GM18873 (cell line): ENCODE measurements at regions not wholly inside any gene's neighbourhood (a gene's known extent, or its start where the extent isn't known, plus 50 kb on each side); places are given as distances from the start of the nearest gene placed in this dataset.

Experiments
- ATAC-seq: cut with Tn5 transposase; IDR thresholded peaks from one replicate; pipeline ENCODE4 v1.9.1; 2021; ENCODE audit warnings: mild to moderate bottlenecking, moderate library complexity, moderate number of reproducible peaks; ENCODE audit not compliant: unreplicated experiment, low FRiP score

DNA sequence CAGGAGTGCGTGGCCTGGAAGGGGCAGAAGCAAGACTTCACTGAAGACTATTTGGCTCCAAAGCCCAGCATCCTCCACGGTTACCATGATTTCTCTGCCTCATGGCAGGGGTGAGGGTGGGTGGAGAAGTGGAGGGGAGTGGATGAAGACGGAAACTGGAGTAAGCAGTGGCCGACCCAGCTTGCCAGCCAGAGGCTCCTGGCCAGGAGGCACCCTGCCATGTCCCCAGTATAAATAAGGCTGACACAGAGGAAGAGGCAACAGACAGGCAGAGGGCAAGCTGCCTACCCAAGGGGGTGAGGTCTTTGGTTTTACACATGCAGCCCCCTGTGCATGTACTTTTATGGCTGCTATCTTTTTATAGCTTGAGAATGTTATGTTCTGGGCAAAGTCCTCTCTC, 102.6 kb upstream of the TBX20 start:
- ATAC-seq = no peak

GRCh38 chr7:35355911-35356310, 102.0 kb upstream of the TBX20 start:
- no peak for ATAC-seq

- ATAC-seq = no peak
These were observed 101.3 kb upstream of the TBX20 start for GRCh38 chr7:35355199-35355598.

DNA sequence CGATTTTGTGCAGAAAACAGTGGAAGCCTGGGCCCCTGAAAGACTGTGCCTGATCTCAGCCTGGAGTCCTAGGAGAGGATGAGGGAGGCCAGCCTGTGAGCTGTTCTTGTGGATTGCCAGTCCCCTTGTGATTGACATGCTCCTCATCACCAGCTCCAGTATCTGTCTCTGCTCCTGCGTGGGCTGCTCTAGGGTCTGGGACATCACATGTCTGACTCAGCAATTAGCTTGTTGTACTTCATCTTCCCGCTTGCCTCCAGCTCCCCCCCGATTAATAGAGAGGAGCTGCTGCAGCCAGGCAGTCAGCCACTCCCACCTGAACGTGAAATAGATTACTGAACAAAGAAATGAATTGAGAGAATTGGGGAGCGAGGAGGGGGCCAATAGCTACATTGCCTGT, 99.6 kb upstream of the TBX20 start:
- no peak for ATAC-seq

DNA sequence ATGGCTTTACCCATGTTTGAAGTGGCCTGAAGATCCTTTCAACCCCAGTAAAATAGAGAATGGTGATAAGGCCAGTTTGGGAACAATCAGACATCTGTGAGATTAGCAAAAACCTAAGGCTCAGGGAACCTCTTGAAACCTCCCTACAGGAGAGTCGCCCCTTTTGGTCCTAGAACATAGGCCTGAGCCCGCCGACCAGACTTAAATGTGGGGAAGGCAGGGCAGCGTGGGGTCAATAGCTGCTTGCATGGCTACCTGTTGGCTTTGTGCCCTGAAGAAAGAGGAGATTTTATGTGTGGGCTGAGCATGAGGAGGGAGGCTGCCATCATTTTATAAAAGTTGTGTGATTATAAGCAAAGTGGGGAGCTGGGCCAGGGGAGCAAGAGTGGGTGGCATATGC, 97.6 kb upstream of the TBX20 start:
- no peak for ATAC-seq

DNA sequence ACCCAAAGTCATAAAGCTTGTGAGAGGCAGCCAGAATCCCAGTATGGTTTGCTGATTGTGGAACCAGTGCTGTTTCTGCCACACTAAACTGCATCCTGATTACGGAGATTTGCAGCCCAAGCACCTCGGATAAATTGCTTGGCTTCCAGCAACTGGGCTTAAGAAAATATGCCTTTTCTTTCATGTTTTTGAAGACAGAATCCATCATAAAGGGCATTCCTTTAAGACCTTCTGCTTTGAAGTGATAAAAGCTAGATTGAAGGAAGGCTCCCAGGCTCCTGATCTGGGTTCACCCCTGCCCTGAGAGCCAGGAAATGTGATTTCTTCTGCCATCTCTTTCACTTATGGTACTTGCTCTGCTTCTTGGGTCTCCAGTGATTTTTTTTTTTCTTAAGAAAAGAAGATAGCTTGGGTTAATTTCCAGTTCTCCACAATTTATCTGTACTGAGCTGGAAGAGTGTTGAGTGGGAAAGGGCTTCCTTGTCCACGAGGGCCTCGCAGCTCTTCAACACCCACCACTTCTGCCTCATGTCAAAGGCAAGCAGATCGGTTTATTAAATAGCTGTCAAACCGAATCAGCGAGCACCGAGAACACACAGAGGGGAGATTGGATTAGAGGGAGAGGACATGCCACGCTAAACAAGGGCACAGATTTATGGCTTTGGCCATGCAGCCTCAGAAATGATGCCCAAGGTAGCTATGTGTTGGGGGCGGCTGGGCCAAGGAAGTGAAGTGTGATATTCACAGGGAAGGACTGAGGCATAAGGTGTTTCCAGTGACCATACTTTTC, 94.9 kb upstream of the TBX20 start:
- no peak for ATAC-seq

- ATAC-seq = no peak
These were observed 88.9 kb upstream of the TBX20 start for GRCh38 chr7:35342786-35343185.

- ATAC-seq = no peak
These were observed 85.9 kb upstream of the TBX20 start for GRCh38 chr7:35339811-35340210.

DNA sequence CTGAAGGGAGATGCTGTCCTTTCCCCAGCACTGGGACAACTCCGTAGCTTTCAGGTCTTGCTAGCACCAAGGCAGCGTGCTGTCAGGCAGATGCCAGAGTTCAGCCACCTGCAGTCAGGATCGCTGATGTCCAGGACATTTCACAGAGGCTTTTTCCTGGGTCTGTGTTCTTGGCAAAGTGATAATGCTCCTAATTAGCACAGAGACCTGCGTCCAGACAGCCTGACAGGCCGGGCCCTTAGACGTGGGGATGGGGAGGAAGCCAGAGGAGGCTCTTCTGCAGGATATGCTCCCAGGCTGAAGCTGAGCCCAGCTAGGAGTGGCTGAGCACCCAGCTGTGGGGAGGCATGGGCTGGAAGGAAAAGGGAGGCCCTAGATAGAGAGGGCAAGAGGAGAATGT, 82.5 kb upstream of the TBX20 start:
- ATAC-seq = no peak

GRCh38 chr7:35334506-35334905, 80.6 kb upstream of the TBX20 start:
- ATAC-seq = no peak

GRCh38 chr7:35333265-35333664, 79.4 kb upstream of the TBX20 start:
- no peak for ATAC-seq

- no peak for ATAC-seq
These were observed 78.1 kb upstream of the TBX20 start for GRCh38 chr7:35331730-35332678.

- no peak for ATAC-seq
These were observed 75.1 kb upstream of the TBX20 start for GRCh38 chr7:35329026-35329425.

DNA sequence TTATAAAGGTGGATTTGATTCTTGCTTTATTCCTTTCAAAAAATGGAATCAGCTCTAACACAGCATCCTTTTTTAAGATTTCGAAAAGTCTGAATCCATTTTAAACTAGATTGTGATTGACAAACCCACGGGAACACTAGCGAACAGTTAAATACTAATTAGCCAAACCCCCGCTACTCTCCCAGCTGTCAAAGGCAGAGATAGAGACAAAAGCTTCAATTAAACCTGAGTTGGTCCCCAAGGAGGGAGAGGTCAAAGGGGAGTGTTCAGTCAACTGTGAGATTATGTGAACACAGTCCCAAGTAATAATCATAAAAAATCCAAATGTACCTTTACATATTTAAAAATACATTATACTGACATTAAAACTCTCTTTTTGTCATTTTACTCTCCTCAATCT, 65.7 kb upstream of the TBX20 start:
- ATAC-seq = no peak

DNA sequence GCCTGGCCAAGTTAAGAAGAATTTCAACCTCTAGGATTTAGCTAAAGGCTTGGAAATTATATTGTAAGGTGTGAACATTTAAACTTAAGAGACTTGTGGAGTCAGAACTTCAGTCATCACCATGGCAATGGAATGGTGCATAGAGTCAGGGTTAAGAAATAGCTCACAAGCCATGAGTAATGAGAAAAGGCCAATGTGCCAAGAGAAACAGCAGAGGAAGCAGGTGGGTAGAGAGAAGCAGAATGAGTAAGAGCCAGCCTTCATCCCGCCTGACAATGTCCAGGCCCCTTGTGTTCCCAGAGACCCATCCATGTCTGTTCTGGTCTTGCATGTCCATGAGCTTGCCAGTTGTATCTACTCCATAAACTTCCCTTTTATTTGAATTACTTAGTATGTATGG, 62.6 kb upstream of the TBX20 start:
- no peak for ATAC-seq

GRCh38 chr7:35315517-35315916, 61.6 kb upstream of the TBX20 start:
- no peak for ATAC-seq

- no peak for ATAC-seq
These were observed 60.5 kb upstream of the TBX20 start for GRCh38 chr7:35314354-35314753.

- ATAC-seq = no peak
These were observed 59.7 kb upstream of the TBX20 start for GRCh38 chr7:35313575-35313974.
